ENCODE measurements at regions not wholly inside any gene's neighbourhood (a gene's known extent, or its start where the extent isn't known, plus 50 kb on each side); places are given as distances from the start of the nearest gene placed in this dataset.

DNA sequence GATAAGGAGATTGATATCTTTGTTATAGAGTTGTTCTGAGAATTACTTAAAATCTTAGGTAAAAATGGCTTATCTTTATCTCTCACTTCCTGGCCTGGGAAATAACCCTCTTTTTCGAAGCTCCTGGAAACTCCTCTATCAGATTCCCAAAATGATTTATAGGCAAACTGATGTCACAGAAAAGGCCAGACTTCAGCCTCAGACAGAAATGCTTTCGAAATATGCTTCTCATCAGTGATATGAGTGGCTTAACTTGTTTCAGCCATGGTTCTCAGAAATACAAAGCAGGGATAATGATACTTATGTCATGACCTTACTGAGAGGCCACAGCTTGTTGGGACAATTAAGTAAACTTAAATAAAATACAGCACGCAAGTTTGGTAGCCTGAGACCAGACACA, 85.3 kb upstream of the HS3ST1 start (continued):
- TF ChIP-seq NR0B1 (IDR thresholded peaks at IDR 0.05; ENCODE audit: partially characterized antibody) (no peak), ZNF395 (CRISPR knock-in tag; IDR thresholded peaks at IDR 0.05) (no peak), NR2C2 (CRISPR knock-in tag; IDR thresholded peaks at IDR 0.05) (no peak), NR2C2 (tag; IDR thresholded peaks at IDR 0.05) (no peak), PHTF2 (CRISPR knock-in tag; IDR thresholded peaks at IDR 0.05) (no peak)

DNA sequence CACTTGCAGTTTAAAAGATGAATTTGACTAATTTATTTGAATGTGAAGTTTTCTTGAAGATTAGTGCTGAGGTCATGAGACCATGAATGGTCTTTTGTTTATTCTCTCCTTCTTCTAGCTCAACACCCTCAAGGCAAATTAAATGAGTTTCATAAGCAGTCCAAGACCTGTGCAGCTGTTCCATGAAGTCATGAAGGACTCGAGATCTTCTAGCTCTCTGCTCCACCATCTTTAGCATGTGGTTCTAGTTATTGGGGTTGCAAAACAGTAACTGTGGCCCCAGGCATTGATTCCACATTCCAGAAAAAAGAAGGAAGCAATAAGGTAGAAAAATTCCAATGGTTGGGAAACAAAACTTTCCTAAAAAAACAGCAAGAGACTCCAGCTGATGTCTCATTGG, 84.2 kb upstream of the HS3ST1 start:
- ATAC-seq (no peak), FAIRE-seq (no peak), DNase-seq (ENCODE audit: extremely low read depth in 1 of 4, low spot score in 3 of 4) (no peak)
- Histone ChIP-seq H3K79me2 (ENCODE audit: control insufficient read depth, insufficient read depth, low read length) (no peaks in the 10 kb centered on the region), H3K9me1 (ENCODE audit: control insufficient read depth, insufficient read depth, low read length) (no peaks in the 10 kb centered on the region), H3K9ac (ENCODE audit: insufficient read depth in 1 of 2, low read depth in 2 of 2, low read length in 2 of 2) (no peak overlapping the region), H3K4me1 (replicated peaks in 1 of 2; ENCODE audit: control insufficient read depth in 2 of 2, insufficient read depth in 2 of 2, low read length in 2 of 2) (no peaks in the 10 kb centered on the region), H3K4me3 (no peak overlapping the region), H4K20me1 (replicated peaks; ENCODE audit: control insufficient read depth, insufficient read depth, low read length) (no peaks in the 10 kb centered on the region), H3K36me3 (ENCODE audit: control insufficient read depth, insufficient read depth, low read length) (no peaks in the 10 kb centered on the region), H3K9me3 (replicated peaks; ENCODE audit: control insufficient read depth, insufficient read depth, low read depth, low read length) (no peaks in the 10 kb centered on the region), H2AFZ (ENCODE audit: low read depth, low read length) (no peak overlapping the region), H3K27ac (ENCODE audit: extremely low read depth, low read depth, low read length) (no peak overlapping the region), H3K27me3 (ENCODE audit: control insufficient read depth in 2 of 2, insufficient read depth in 2 of 2, low read length in 2 of 2) (no peaks in the 10 kb centered on the region), H3K4me2 (ENCODE audit: insufficient read depth, low read length) (no peak overlapping the region)
- in situ Hi-C loops (cut with MboI) (no loop called here), intact Hi-C loops (cut with micrococcal nuclease) (no loop called here)
- 0% methylated on average over 1 of the region's 1 CpG for WGBS (ENCODE audit: insufficient coverage, low coverage, missing lambda C conversion rate)
- CTCF ChIA-PET (ENCODE audit: low intra/inter-chr PET ratio): no interaction called here
- BruUV-seq (replicated peaks): no TSS peak
- POLR2A ChIA-PET: interaction anchor here (1.2 kb wide), 1 partner anchor 82 kb away, joined by 3 read pairs; no protein-coding TSS in a partner anchor
- TF ChIP-seq PHB2 (IDR thresholded peaks at IDR 0.05; ENCODE audit: low read depth) (no peak), MBD2 (IDR thresholded peaks at IDR 0.05; ENCODE audit: borderline replicate concordance, low read depth) (no peak)
- TF ChIP-seq, protein P1, sequence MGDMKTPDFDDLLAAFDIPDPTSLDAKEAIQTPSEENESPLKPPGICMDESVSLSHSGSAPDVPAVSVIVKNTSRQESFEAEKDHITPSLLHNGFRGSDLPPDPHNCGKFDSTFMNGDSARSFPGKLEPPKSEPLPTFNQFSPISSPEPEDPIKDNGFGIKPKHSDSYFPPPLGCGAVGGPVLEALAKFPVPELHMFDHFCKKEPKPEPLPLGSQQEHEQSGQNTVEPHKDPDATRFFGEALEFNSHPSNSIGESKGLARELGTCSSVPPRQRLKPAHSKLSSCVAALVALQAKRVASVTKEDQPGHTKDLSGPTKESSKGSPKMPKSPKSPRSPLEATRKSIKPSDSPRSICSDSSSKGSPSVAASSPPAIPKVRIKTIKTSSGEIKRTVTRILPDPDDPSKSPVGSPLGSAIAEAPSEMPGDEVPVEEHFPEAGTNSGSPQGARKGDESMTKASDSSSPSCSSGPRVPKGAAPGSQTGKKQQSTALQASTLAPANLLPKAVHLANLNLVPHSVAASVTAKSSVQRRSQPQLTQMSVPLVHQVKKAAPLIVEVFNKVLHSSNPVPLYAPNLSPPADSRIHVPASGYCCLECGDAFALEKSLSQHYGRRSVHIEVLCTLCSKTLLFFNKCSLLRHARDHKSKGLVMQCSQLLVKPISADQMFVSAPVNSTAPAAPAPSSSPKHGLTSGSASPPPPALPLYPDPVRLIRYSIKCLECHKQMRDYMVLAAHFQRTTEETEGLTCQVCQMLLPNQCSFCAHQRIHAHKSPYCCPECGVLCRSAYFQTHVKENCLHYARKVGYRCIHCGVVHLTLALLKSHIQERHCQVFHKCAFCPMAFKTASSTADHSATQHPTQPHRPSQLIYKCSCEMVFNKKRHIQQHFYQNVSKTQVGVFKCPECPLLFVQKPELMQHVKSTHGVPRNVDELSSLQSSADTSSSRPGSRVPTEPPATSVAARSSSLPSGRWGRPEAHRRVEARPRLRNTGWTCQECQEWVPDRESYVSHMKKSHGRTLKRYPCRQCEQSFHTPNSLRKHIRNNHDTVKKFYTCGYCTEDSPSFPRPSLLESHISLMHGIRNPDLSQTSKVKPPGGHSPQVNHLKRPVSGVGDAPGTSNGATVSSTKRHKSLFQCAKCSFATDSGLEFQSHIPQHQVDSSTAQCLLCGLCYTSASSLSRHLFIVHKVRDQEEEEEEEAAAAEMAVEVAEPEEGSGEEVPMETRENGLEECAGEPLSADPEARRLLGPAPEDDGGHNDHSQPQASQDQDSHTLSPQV (IDR thresholded peaks at IDR 0.05): no peak

Data from K562 (cell line).